ENCODE measurements at regions not wholly inside any gene's neighbourhood (a gene's known extent, or its start where the extent isn't known, plus 50 kb on each side); places are given as distances from the start of the nearest gene placed in this dataset.
"Not testable (repeated sequence)": the region's sequence is repeated elsewhere in the genome, so short reads cannot be mapped to it uniquely, and the experiment has no call there.

DNA sequence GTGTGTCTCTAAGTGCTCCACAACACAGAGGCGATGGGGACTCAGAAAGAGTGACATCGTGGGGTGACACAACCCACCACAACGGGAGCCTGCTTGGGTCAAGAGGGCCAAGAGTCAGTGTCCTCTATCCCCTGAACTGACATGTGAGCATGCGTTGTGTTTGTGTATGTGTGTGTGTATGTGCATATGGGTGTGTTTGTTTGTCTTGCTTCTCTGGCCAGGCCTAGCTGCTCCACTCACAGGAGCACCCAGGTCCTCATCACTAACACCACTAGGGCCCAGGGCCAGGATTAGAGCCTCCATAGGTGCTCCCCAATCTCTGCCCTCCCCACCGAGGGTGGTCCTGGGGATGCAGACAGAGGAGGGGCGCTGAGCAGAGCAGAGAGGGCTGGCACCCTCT lies 115.0 kb upstream of the CTSV start:
- Histone ChIP-seq H3K27ac (no peak overlapping the region), H3K9me3 (replicated peaks) (no peaks in the 10 kb centered on the region), H3K4me1 (replicated peaks) (no peaks in the 10 kb centered on the region), H3K36me3 (no peaks in the 10 kb centered on the region), H3K27me3 (replicated peaks) (no peaks in the 10 kb centered on the region), H3K4me3 (no peak overlapping the region)
- DNase-seq (ENCODE audit: low read depth in 1 of 2, low spot score in 2 of 2): no peak

DNA sequence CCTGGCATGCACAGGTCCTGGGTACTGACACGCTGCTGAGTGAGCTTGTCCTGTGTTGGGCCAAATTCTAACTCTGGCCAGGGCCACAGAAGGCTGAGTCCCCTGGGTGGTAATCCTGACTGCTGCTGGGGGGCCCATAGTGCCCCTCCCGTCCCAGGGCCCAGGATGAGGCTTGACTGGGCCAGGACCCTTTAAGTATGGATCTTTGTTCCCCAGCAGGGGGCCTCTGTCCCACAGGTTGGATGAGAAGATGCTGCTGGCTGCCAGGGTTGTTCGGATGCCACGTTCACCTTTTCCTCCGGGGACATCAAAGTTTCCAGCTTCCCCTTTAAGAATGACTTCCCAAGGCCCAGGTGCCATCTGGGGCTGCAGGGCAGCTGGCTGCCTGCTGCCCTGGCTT lies 114.2 kb upstream of the CTSV start:
- not testable (repeated sequence) for DNase-seq (ENCODE audit: low read depth in 1 of 2, low spot score in 2 of 2); H3K27ac ChIP-seq; H3K4me3 ChIP-seq; H3K36me3 ChIP-seq; H3K9me3 ChIP-seq (replicated peaks); H3K27me3 ChIP-seq (replicated peaks); H3K4me1 ChIP-seq (replicated peaks)

DNA sequence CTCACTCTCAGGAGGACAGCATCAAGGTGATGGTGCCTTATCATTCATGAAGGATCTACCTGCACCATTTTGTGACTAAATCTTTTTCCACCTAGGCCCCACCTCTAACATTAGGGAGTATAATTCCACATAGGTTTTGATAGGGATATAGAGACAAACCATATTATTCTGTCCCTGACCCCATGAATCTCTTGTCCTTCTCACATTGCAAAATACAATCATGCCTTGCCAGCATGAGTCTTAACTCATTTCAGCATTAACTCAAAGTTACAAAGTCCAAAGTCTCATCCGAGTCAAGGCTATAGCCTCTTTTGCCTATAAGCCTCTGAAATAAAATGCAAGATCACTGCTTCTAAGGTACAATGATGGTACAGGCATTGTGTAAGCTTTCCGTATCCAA lies 111.5 kb upstream of the CTSV start:
- not testable (repeated sequence) for H3K9me3 ChIP-seq (replicated peaks); H3K4me3 ChIP-seq; H3K27me3 ChIP-seq (replicated peaks); H3K27ac ChIP-seq; DNase-seq (ENCODE audit: low read depth in 1 of 2, low spot score in 2 of 2); H3K4me1 ChIP-seq (replicated peaks); H3K36me3 ChIP-seq

DNA sequence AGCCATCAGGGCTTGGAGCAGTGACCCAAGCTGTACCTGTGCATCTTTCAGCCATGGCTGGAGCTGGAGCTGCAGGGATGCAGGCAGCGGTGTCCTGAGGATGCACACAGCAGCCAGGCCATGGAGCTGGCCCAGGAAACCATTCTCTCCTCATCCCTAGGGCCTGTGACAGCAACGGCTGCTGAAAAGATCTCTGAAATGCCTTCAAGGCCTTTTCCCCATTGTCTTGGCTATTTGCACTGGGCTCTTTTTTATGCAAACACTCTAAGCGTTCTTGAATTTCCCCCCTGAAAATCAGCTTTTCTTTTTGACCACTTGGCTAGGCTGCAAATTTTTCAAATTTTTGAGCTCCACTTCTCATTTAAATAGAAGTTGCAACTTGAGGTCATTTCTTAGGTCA lies 109.5 kb upstream of the CTSV start:
- not testable (repeated sequence) for H3K36me3 ChIP-seq; H3K9me3 ChIP-seq (replicated peaks); H3K27me3 ChIP-seq (replicated peaks); H3K27ac ChIP-seq; H3K4me3 ChIP-seq; H3K4me1 ChIP-seq (replicated peaks); DNase-seq (ENCODE audit: low read depth in 1 of 2, low spot score in 2 of 2)

DNA sequence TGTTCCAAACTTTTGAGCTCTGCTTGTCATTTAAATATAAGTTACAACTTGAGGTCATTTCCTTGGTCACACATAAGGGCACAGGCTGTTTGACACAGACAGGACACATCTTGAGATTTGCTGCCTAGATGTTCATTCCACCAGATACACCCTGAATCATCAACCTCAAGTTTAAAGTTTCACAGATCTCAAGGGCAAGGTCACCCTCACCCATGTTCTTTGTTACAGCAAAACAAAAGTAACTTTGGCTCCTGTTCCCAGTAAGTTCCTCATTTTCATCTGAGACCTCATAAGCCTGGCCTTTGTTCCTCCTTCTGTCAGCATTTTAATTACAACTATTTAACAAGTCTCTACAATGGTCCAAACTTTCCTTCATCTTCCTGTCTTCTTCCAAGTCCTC lies 106.7 kb upstream of the CTSV start:
- not testable (repeated sequence) for H3K9me3 ChIP-seq (replicated peaks); H3K4me1 ChIP-seq (replicated peaks); H3K27ac ChIP-seq; H3K36me3 ChIP-seq; DNase-seq (ENCODE audit: low read depth in 1 of 2, low spot score in 2 of 2); H3K4me3 ChIP-seq; H3K27me3 ChIP-seq (replicated peaks)

DNA sequence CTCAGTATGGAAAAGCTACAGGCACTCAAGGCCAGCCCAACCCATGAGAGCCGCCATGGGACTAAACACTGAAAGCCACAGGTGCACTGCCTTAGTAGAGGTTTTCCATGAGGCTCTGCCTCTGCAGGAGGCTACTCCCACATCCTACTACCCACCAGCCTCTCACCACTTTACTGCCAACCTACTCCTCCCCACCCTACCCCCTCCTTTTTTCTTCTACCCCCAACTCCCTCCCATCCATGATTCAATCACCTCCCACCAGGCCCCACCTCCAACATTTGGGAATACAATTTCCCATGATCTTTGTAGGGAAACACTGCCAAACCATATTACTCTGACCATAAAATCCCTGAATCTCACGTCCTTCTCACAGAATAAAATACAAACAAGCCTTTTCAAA lies 101.6 kb upstream of the CTSV start:
- no peak for DNase-seq (ENCODE audit: low read depth in 1 of 2, low spot score in 2 of 2)
- H3K4me3 ChIP-seq: no peak overlapping the region

DNA sequence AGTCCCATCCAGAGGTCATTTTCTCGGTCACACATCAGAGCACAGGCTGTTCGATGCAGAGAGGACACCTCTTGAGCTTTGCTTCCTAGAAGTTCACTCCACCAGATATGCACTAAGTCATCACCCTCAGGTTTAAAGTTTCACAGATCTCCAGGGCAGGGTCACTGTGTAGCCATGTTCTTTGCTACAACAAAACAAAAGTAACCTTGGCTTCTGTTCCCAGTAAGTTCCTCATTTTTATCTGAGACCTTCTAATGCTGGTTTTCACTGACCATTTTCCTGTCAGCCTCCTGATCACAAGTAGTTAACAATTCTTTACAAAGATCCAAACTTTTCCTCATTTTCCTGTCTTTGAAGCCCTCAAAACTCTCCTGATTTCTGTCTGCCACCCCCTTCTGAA lies 97.5 kb upstream of the CTSV start:
- H3K4me1 ChIP-seq (replicated peaks): no peaks in the 10 kb centered on the region
- H3K9me3 ChIP-seq (replicated peaks): no peaks in the 10 kb centered on the region
- H3K4me3 ChIP-seq: no peak overlapping the region
- H3K36me3 ChIP-seq: no peaks in the 10 kb centered on the region
- H3K27me3 ChIP-seq (replicated peaks): no peaks in the 10 kb centered on the region
- no peak for DNase-seq (ENCODE audit: low read depth in 1 of 2, low spot score in 2 of 2)
- H3K27ac ChIP-seq: no peak overlapping the region

More for the DNA sequence above, 101.6 kb upstream of the CTSV start:
- Histone ChIP-seq H3K27ac (no peak overlapping the region), H3K27me3 (replicated peaks) (no peaks in the 10 kb centered on the region), H3K9me3 (replicated peaks) (no peaks in the 10 kb centered on the region), H3K4me1 (replicated peaks) (no peaks in the 10 kb centered on the region), H3K36me3 (no peaks in the 10 kb centered on the region)

DNA sequence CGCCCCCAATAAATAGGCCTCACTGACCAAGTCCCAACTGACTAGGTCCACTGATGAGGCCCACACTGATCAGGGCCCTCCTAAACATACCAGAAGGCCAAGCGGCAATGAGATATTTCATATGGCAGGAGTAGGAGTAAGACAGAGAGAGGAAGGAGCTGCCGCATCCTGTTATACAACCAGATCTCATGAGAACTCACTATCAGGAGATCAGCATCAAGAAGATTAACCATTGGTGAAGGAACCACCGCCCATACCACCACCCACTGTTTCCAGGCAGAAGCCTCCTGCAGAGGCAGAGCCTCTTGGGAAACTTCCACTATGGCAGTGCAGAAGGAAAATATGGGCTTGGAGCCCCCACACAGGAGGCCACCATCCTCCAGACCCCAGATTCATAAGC lies 95.0 kb upstream of the CTSV start:
- DNase-seq (ENCODE audit: low read depth in 1 of 2, low spot score in 2 of 2); H3K9me3 ChIP-seq (replicated peaks); H3K4me1 ChIP-seq (replicated peaks); H3K36me3 ChIP-seq; H3K4me3 ChIP-seq; H3K27me3 ChIP-seq (replicated peaks); H3K27ac ChIP-seq: not testable (repeated sequence)

DNA sequence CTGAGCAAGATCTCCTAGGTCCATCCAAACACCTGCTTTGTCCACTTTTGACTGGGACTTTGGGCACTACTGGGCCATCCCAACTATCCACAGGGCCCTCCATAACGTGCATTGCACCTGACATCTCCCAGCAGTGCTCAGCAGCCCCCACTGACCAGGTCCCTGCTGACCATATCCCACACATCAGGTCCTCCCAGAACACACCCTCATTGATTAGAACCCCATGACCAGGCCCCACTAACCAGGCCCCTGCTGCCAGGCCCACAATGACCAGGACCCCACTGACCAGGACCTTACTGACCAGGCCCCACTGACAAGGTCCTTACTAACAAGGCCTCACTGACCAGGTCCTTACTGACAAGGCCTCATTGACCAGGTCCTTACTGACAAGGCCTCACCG lies 93.9 kb upstream of the CTSV start:
- Histone ChIP-seq H3K27ac (no peak overlapping the region), H3K36me3 (no peaks in the 10 kb centered on the region), H3K27me3 (replicated peaks) (no peaks in the 10 kb centered on the region), H3K9me3 (replicated peaks) (no peaks in the 10 kb centered on the region), H3K4me1 (replicated peaks) (no peaks in the 10 kb centered on the region), H3K4me3 (no peak overlapping the region)
- DNase-seq (ENCODE audit: low read depth in 1 of 2, low spot score in 2 of 2): no peak

DNA sequence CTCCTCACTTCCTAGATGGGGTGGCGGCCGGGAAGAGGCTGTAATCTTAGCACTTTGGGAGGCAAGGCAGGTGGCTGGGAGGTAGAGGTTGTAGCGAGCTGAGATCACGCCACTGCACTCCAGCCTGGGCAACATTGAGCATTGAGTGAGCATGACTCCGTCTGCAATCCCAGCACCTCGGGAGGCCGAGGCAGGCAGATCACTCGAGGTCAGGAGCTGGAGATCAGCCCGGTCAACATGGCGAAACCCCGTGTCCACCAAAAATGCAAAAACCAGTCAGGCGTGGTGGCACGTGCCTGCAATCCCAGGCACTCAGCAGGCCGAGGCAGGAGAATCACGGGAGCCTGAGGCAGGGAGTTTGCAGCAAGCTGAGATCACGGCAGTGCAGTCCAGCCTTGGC lies 91.9 kb upstream of the CTSV start:
- not testable (repeated sequence) for H3K4me1 ChIP-seq (replicated peaks); H3K4me3 ChIP-seq; DNase-seq (ENCODE audit: low read depth in 1 of 2, low spot score in 2 of 2); H3K27ac ChIP-seq; H3K27me3 ChIP-seq (replicated peaks); H3K9me3 ChIP-seq (replicated peaks); H3K36me3 ChIP-seq

DNA sequence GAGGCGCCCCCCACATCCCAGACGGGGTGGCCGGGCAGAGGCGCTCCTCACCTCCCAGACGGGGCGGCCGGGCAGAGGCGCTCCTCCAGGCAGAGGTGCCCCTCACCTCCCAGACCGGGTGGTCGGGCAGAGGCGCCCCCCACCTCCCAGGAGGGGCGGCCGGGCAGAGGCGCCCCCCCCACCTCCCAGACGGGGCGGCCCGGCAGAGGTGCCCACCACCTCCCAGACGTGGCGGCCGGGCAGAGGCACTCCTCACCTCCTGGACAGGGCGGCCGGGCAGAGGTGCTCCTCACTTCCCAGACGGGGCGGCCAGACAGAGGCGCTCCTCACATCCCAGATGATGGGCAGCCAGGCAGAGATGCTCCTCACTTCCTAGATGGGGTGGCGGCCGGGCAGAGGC lies 91.4 kb upstream of the CTSV start:
- not testable (repeated sequence) for H3K4me1 ChIP-seq (replicated peaks); H3K9me3 ChIP-seq (replicated peaks); H3K36me3 ChIP-seq; DNase-seq (ENCODE audit: low read depth in 1 of 2, low spot score in 2 of 2); H3K27ac ChIP-seq; H3K4me3 ChIP-seq; H3K27me3 ChIP-seq (replicated peaks)

DNA sequence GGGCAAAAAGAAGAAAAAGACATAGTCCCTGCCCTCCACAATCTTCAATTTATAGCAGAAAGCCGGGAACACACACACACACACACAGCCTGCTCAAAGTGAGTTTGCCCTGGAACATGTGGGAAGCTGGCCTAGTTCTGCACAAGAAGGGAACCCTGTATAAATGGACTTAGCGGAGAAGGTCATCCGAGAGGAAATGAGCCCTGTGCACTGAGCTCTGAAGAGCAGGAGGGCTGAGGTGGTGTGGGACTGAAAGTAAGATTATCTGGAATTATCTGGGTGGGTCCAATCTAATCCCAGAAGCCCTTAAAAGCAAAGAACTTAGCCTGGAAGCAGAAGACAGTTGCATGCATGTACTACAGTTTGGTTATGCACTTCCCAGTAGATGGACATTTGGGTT lies 90.0 kb upstream of the CTSV start:
- H3K27me3 ChIP-seq (replicated peaks): no peaks in the 10 kb centered on the region
- no peaks in the 10 kb centered on the region for H3K36me3 ChIP-seq
- DNase-seq (ENCODE audit: low read depth in 1 of 2, low spot score in 2 of 2): no peak
- no peaks in the 10 kb centered on the region for H3K4me1 ChIP-seq (replicated peaks)
- no peak overlapping the region for H3K4me3 ChIP-seq
- no peak overlapping the region for H3K27ac ChIP-seq
- no peaks in the 10 kb centered on the region for H3K9me3 ChIP-seq (replicated peaks)

DNA sequence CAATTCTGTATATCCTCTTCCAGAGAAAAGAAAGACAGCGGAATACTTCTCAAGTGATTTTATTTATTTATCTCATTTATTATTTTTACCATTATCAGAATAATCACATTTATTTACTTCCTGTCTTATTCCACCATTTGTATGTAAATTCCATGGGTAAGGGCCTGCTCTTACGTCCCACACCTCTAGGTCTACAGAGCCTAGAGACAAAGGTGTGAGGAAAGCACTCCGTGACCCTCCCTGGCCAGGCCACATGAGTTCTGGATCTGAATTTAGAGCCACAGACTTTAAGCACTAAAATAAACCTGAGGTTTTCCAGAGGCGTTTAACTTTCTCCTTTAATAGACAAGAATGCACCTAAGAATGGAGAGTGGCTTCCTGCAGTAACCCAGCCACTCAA lies 85.3 kb upstream of the CTSV start:
- DNase-seq (ENCODE audit: low read depth in 1 of 2, low spot score in 2 of 2): no peak
- Histone ChIP-seq H3K36me3 (no peaks in the 10 kb centered on the region), H3K9me3 (replicated peaks) (no peaks in the 10 kb centered on the region), H3K27me3 (replicated peaks) (peaks cover 1% of the 10 kb centered on the region; the same call in 1 of the 2 replicates), H3K4me3 (no peak overlapping the region), H3K4me1 (replicated peaks) (no peaks in the 10 kb centered on the region), H3K27ac (no peak overlapping the region)

DNA sequence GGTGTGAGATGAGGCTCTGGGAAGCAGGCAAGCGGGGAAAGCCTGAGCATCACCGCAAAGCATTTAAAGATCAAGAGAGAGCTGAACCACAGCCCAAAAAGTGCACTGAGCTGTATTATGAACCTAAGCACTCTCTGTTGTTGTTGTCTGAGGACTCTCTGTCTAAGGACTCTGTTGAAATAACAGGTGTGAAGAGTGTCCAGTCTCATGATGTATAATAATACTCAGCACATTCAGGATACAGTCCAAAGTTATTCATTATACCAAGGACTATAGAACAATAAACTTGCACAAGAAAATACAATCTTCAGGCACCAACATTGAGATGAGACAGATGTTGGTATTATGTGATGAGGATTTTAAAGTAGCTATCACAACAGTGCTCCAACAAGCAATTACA lies 71.8 kb upstream of the CTSV start:
- no peaks in the 10 kb centered on the region for H3K9me3 ChIP-seq (replicated peaks)
- H3K4me1 ChIP-seq (replicated peaks): no peaks in the 10 kb centered on the region
- no peak overlapping the region for H3K27ac ChIP-seq
- no peaks in the 10 kb centered on the region for H3K36me3 ChIP-seq
- DNase-seq (ENCODE audit: low read depth in 1 of 2, low spot score in 2 of 2): no peak
- H3K4me3 ChIP-seq: no peak overlapping the region
- H3K27me3 ChIP-seq (replicated peaks): no peaks in the 10 kb centered on the region

DNA sequence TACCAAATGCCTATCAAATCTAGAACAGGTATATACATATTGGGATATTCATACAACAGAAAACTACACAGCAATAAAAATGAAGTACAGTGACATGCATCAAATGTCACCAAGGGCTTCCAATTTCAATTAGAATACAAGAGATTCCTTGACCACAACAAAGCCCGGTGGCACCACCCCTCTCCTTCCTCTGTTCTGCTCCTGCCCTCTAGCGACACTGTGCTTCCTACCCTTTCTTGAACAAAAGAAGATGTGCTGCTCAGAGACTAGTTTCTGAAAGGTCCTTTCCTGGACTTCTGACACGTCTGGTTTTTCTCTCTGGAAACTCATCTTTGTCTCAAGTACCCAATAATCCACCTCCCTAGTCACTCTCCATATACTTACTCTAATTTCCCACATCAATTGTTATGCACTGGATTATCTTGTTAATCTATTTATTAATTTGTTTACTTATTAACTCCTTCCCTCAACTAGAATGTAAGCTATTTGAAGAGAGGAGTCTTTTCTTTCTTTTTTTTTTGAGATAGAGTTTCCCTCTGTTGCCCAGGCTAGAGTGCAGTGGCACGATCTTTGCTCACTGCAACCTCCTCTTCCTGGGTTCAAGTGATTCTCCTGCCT lies 70.4 kb upstream of the CTSV start:
- no peaks in the 10 kb centered on the region for H3K4me1 ChIP-seq (replicated peaks)
- H3K27ac ChIP-seq: no peak overlapping the region
- H3K4me3 ChIP-seq: no peak overlapping the region
- no peaks in the 10 kb centered on the region for H3K9me3 ChIP-seq (replicated peaks)
- no peaks in the 10 kb centered on the region for H3K36me3 ChIP-seq
- H3K27me3 ChIP-seq (replicated peaks): no peaks in the 10 kb centered on the region
- no peak for DNase-seq (ENCODE audit: low read depth in 1 of 2, low spot score in 2 of 2)

Data from SJSA1 (cell line).